Peyer's patch (tissue), 4 donors: ENCODE measurements at regions not wholly inside any gene's neighbourhood (a gene's known extent, or its start where the extent isn't known, plus 50 kb on each side); places are given as distances from the start of the nearest gene placed in this dataset.

Source experiments
- DNase-seq, 3 donors: peaks; one replicate each; pipeline ENCODE4 v3.0.0-alpha.2; 2017 to 2019
- H3K27ac ChIP-seq, 4 donors: fragments of 200-600 bp; sonication (generic); one replicate each; pipeline ENCODE4 v1.5.1; 2016 to 2019
- H3K27me3 ChIP-seq, 2 donors: fragments of 200-600 bp; sonication (generic); one replicate each; pipeline ENCODE4 v1.5.1; 2019
- H3K36me3 ChIP-seq, 3 donors: fragments of 200-600 bp; sonication (generic); one replicate each; pipeline ENCODE4 v1.5.1; 2016 to 2019
- H3K4me1 ChIP-seq, 4 donors: fragments of 200-600 bp; sonication (generic); one replicate each; pipeline ENCODE4 v1.5.1; 2016 to 2019
- H3K4me3 ChIP-seq, 4 donors: fragments of 200-600 bp; sonication (generic); 1 replicate in 3 of 4; 2 replicates in 1 of 4; pipeline ENCODE4 v1.5.1; 2016 to 2019; ENCODE audit warnings: mild to moderate bottlenecking in 1 of 4
- H3K9me3 ChIP-seq, 4 donors: fragments of 200-600 bp; sonication (generic); one replicate each; pipeline ENCODE4 v1.5.1; 2016 to 2019; ENCODE audit warnings: mild to moderate bottlenecking in 1 of 4
- POLR2A ChIP-seq, 2 donors: fragments of 450-650 bp; IDR thresholded peaks; one replicate each; pipeline ENCODE4 v1.5.1; 2017; ENCODE audit warnings: antibody characterized with exemption in 2 of 2, mild to moderate bottlenecking in 2 of 2, moderate library complexity in 2 of 2
- TF ChIP-seq, protein P1 (sequence below), 6 experiments: fragments of 450-650 bp in 4 of 6; fragments of 200-600 bp in 2 of 6; sonication (generic) in 1 of 6; IDR thresholded peaks; one replicate each; pipeline ENCODE4 v1.5.1; 2017 to 2019; ENCODE audit warnings: antibody characterized with exemption in 6 of 6, mild to moderate bottlenecking in 3 of 6, moderate library complexity in 1 of 6

- H3K36me3 ChIP-seq, result no peaks in the 10 kb centered on the region
- no peak for TF ChIP-seq POLR2A (IDR thresholded peaks at IDR 0.05)
- TF ChIP-seq, protein P1, sequence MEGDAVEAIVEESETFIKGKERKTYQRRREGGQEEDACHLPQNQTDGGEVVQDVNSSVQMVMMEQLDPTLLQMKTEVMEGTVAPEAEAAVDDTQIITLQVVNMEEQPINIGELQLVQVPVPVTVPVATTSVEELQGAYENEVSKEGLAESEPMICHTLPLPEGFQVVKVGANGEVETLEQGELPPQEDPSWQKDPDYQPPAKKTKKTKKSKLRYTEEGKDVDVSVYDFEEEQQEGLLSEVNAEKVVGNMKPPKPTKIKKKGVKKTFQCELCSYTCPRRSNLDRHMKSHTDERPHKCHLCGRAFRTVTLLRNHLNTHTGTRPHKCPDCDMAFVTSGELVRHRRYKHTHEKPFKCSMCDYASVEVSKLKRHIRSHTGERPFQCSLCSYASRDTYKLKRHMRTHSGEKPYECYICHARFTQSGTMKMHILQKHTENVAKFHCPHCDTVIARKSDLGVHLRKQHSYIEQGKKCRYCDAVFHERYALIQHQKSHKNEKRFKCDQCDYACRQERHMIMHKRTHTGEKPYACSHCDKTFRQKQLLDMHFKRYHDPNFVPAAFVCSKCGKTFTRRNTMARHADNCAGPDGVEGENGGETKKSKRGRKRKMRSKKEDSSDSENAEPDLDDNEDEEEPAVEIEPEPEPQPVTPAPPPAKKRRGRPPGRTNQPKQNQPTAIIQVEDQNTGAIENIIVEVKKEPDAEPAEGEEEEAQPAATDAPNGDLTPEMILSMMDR (IDR thresholded peaks at IDR 0.05), result no peak
- no peak overlapping the region for H3K27ac ChIP-seq
- no peak for DNase-seq
- no peak overlapping the region for H3K4me3 ChIP-seq
- no peaks in the 10 kb centered on the region for H3K9me3 ChIP-seq
- no peaks in the 10 kb centered on the region for H3K4me1 ChIP-seq
- H3K27me3 ChIP-seq, result no peaks in the 10 kb centered on the region
These were observed 282.9 kb downstream of the DUSP6 start for GRCh38 chr12:89069431-89069830.

- H3K9me3 ChIP-seq, result no peaks in the 10 kb centered on the region
- no peaks in the 10 kb centered on the region for H3K4me1 ChIP-seq
- no peak overlapping the region for H3K27ac ChIP-seq
- no peak for DNase-seq
- no peaks in the 10 kb centered on the region for H3K36me3 ChIP-seq
- no peaks in the 10 kb centered on the region for H3K27me3 ChIP-seq
- no peak overlapping the region for H3K4me3 ChIP-seq
- TF ChIP-seq, protein P1 (IDR thresholded peaks at IDR 0.05), result no peak
- TF ChIP-seq POLR2A (IDR thresholded peaks at IDR 0.05), result no peak
These were observed 284.7 kb downstream of the DUSP6 start for GRCh38 chr12:89067421-89068187.

DNA sequence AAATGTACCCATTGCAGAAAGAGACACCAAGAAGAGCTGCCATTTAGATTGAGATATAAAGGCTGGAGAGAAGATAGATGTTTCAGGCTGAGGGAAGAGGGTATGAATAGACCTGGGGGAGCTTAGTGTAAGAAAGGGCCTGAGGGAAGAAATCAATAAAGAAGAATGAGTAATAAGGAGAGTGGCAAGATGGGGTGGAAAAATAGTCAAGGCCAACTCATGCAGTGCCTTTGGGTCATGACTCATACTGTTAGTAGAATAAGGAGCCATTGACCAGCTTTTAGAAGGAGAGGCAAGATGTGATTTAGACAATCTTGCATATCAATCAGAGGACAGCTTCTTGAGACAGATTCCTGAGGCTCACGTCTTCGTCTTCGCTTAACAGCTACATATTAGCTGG, 287.5 kb downstream of the DUSP6 start:
- H3K4me3 ChIP-seq, result no peak overlapping the region
- no peaks in the 10 kb centered on the region for H3K36me3 ChIP-seq
- DNase-seq, result no peak
- H3K4me1 ChIP-seq, result no peaks in the 10 kb centered on the region
- H3K27me3 ChIP-seq, result no peaks in the 10 kb centered on the region
- no peak overlapping the region for H3K27ac ChIP-seq
- TF ChIP-seq, protein P1 (IDR thresholded peaks at IDR 0.05), result no peak
- no peak for TF ChIP-seq POLR2A (IDR thresholded peaks at IDR 0.05)
- H3K9me3 ChIP-seq, result no peaks in the 10 kb centered on the region

DNA sequence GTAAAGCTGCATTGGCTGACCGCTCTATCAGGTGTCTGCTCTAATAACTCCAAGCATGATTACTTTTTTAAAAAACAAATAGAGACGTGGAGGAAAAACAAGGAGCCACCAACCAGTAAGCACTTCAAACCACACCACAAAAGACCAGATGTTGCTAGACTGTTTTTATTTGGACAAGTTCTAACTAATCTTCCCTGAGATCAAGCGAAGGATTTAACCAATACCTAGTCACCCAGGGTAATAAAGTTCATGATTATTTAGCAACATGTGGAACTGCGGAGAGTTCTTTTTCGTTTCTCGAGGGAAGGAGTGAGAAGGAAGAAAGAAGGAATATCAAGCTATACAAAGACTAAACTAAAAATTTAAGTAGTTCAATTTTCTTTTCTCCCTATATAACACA, 288.1 kb downstream of the DUSP6 start:
- TF ChIP-seq, protein P1 (IDR thresholded peaks at IDR 0.05), result no peak
- TF ChIP-seq POLR2A (IDR thresholded peaks at IDR 0.05), result no peak
- Histone ChIP-seq H3K4me3 (no peak overlapping the region), H3K9me3 (no peaks in the 10 kb centered on the region), H3K36me3 (no peaks in the 10 kb centered on the region), H3K27me3 (no peaks in the 10 kb centered on the region), H3K4me1 (no peaks in the 10 kb centered on the region), H3K27ac (no peak overlapping the region)
- DNase-seq, result no peak

DNA sequence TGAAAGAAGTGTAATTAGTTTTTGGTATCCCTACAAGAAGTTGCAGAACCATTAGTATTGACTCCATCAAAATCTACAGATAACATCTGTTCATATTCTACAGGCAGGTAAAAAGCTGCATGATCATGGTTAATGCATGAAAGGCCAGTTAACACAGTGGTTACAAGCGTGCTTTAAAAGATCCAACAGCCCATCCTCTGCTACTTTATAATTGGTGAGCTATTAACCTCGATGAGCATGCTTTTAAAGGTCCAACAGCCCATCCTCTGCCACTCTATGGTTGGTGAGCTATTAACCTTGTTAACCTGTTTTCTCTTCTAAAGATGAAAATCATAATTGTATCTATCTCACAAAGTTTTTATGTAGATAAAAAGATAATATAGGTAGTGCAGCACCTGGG, 289.3 kb downstream of the DUSP6 start:
- Histone ChIP-seq H3K27ac (no peak overlapping the region), H3K9me3 (no peaks in the 10 kb centered on the region), H3K4me1 (peaks cover 0 to 3% (median 0%) of the 10 kb centered on the region in 4 donors), H3K4me3 (no peak overlapping the region), H3K36me3 (no peaks in the 10 kb centered on the region), H3K27me3 (no peaks in the 10 kb centered on the region)
- DNase-seq, result no peak
- TF ChIP-seq, protein P1 (IDR thresholded peaks at IDR 0.05), result no peak
- no peak for TF ChIP-seq POLR2A (IDR thresholded peaks at IDR 0.05)
